GM19023 (cell line): ENCODE measurements at regions not wholly inside any gene's neighbourhood (a gene's known extent, or its start where the extent isn't known, plus 50 kb on each side); places are given as distances from the start of the nearest gene placed in this dataset.
"Not testable (repeated sequence)": the region's sequence is repeated elsewhere in the genome, so short reads cannot be mapped to it uniquely, and the experiment has no call there.

Experiments
- ATAC-seq: cut with Tn5 transposase; IDR thresholded peaks from one replicate; pipeline ENCODE4 v1.9.1; 2021; ENCODE audit warnings: mild to moderate bottlenecking, moderate library complexity; ENCODE audit not compliant: unreplicated experiment

GRCh38 chr2:61774351-61774750, 79.5 kb downstream of the FAM161A start:
- no peak for ATAC-seq

GRCh38 chr2:61771904-61772845, 81.7 kb downstream of the FAM161A start:
- no peak for ATAC-seq

- ATAC-seq = no peak
Measured at GRCh38 chr2:61770746-61771145, 83.1 kb downstream of the FAM161A start.

- no peak for ATAC-seq
Measured at GRCh38 chr2:61770298-61770697, 83.6 kb downstream of the FAM161A start.

GRCh38 chr2:61769093-61769675, 84.7 kb downstream of the FAM161A start:
- no peak for ATAC-seq

- peak; percentile 99 for ATAC-seq
Measured at GRCh38 chr2:61764035-61764800, 89.6 kb downstream of the FAM161A start.

GRCh38 chr2:61763605-61764034, 90.2 kb downstream of the FAM161A start:
- ATAC-seq = peak; percentile 14

GRCh38 chr2:61762292-61762691, 91.6 kb downstream of the FAM161A start:
- no peak for ATAC-seq

- ATAC-seq = no peak
Measured at GRCh38 chr2:61759718-61760117, 94.1 kb downstream of the FAM161A start.

GRCh38 chr2:61759005-61759404, 94.9 kb downstream of the FAM161A start:
- ATAC-seq = no peak

GRCh38 chr2:61758159-61758558, 95.7 kb downstream of the FAM161A start:
- ATAC-seq = no peak

GRCh38 chr2:61753512-61753911, 100.3 kb downstream of the FAM161A start:
- no peak for ATAC-seq

- ATAC-seq = no peak
Measured at GRCh38 chr2:61750624-61751023, 103.2 kb downstream of the FAM161A start.

GRCh38 chr2:61742955-61743354, 110.9 kb downstream of the FAM161A start:
- no peak for ATAC-seq

- no peak for ATAC-seq
Measured at GRCh38 chr2:61737841-61738240, 116.0 kb downstream of the FAM161A start.

GRCh38 chr2:61736953-61737352, 116.9 kb downstream of the FAM161A start:
- ATAC-seq = no peak

- no peak for ATAC-seq
Measured at GRCh38 chr2:61733563-61733962, 120.3 kb downstream of the FAM161A start.

GRCh38 chr2:61732787-61733186, 121.1 kb downstream of the FAM161A start:
- no peak for ATAC-seq

- ATAC-seq = no peak
Measured at GRCh38 chr2:61727746-61728145, 126.1 kb downstream of the FAM161A start.

GRCh38 chr2:61726456-61727209, 127.2 kb downstream of the FAM161A start:
- no peak for ATAC-seq

- ATAC-seq = not testable (repeated sequence)
Measured at GRCh38 chr2:61723364-61723763, 130.5 kb downstream of the FAM161A start.
